ENCODE measurements at regions not wholly inside any gene's neighbourhood (a gene's known extent, or its start where the extent isn't known, plus 50 kb on each side); places are given as distances from the start of the nearest gene placed in this dataset.

GRCh38 chr20:22501034-22501433 is 83.3 kb downstream of the FOXA2 start:
- no peak overlapping the region for H3K27ac Mint-ChIP-seq
- H3K4me3 Mint-ChIP-seq, result no peak overlapping the region
- H3K27me3 Mint-ChIP-seq (ENCODE audit: low read depth), result no peaks in the 10 kb centered on the region
- CTCF ChIA-PET, result interaction anchor here (1.0 kb wide), 1 partner anchor 163 kb away, joined by 3 read pairs; no protein-coding TSS in a partner anchor
- H3K9me3 Mint-ChIP-seq (ENCODE audit: insufficient read depth), result peaks cover 4% of the 10 kb centered on the region
- DNase-seq (no peak), ATAC-seq (no peak)
- POLR2A ChIA-PET, result no interaction called here
- no peaks in the 10 kb centered on the region for H3K36me3 Mint-ChIP-seq (ENCODE audit: low read depth)
- H3K4me1 Mint-ChIP-seq (ENCODE audit: low read depth), result no peaks in the 10 kb centered on the region

- no peaks in the 10 kb centered on the region for H3K36me3 Mint-ChIP-seq (ENCODE audit: low read depth)
- H3K4me1 Mint-ChIP-seq (ENCODE audit: low read depth), result no peaks in the 10 kb centered on the region
- no peak overlapping the region for H3K4me3 Mint-ChIP-seq
- ATAC-seq (no peak), DNase-seq (no peak)
- peaks cover 4% of the 10 kb centered on the region for H3K9me3 Mint-ChIP-seq (ENCODE audit: insufficient read depth)
- H3K27me3 Mint-ChIP-seq (ENCODE audit: low read depth), result no peaks in the 10 kb centered on the region
- ChIA-PET CTCF (no interaction called here), POLR2A (no interaction called here)
- no peak overlapping the region for H3K27ac Mint-ChIP-seq
Observed at GRCh38 chr20:22499515-22500166, 84.7 kb downstream of the FOXA2 start.

- no peak for DNase-seq
- no peak for ATAC-seq
- H3K36me3 Mint-ChIP-seq (ENCODE audit: low read depth), result no peaks in the 10 kb centered on the region
- no peaks in the 10 kb centered on the region for H3K4me1 Mint-ChIP-seq (ENCODE audit: low read depth)
- no peak overlapping the region for H3K27ac Mint-ChIP-seq
- CTCF ChIA-PET, result no interaction called here
- H3K27me3 Mint-ChIP-seq (ENCODE audit: low read depth), result no peaks in the 10 kb centered on the region
- no peak overlapping the region for H3K4me3 Mint-ChIP-seq
- POLR2A ChIA-PET, result no interaction called here
- H3K9me3 Mint-ChIP-seq (ENCODE audit: insufficient read depth), result peaks cover 7% of the 10 kb centered on the region
Observed at GRCh38 chr20:22496817-22497216, 87.6 kb downstream of the FOXA2 start.

- H3K36me3 Mint-ChIP-seq (ENCODE audit: low read depth), result no peaks in the 10 kb centered on the region
- H3K27me3 Mint-ChIP-seq (ENCODE audit: low read depth), result no peaks in the 10 kb centered on the region
- no peaks in the 10 kb centered on the region for H3K4me1 Mint-ChIP-seq (ENCODE audit: low read depth)
- DNase-seq (no peak), ATAC-seq (no peak)
- H3K9me3 Mint-ChIP-seq (ENCODE audit: insufficient read depth), result peaks cover 7% of the 10 kb centered on the region
- H3K4me3 Mint-ChIP-seq, result no peak overlapping the region
- CTCF ChIA-PET, result no interaction called here
- POLR2A ChIA-PET, result no interaction called here
- no peak overlapping the region for H3K27ac Mint-ChIP-seq
Observed at GRCh38 chr20:22495789-22496188, 88.6 kb downstream of the FOXA2 start.

GRCh38 chr20:22495172-22495571 is 89.2 kb downstream of the FOXA2 start:
- Mint-ChIP-seq H3K27me3 (ENCODE audit: low read depth) (no peaks in the 10 kb centered on the region), H3K36me3 (ENCODE audit: low read depth) (no peaks in the 10 kb centered on the region), H3K4me3 (no peak overlapping the region), H3K27ac (no peak overlapping the region), H3K4me1 (ENCODE audit: low read depth) (no peaks in the 10 kb centered on the region), H3K9me3 (ENCODE audit: insufficient read depth) (peaks cover 7% of the 10 kb centered on the region)
- ChIA-PET POLR2A (no interaction called here), CTCF (no interaction called here)
- no peak for DNase-seq
- no peak for ATAC-seq

GRCh38 chr20:22492497-22492896 is 91.9 kb downstream of the FOXA2 start:
- Mint-ChIP-seq H3K4me1 (ENCODE audit: low read depth) (no peaks in the 10 kb centered on the region), H3K9me3 (ENCODE audit: insufficient read depth) (peaks cover 7% of the 10 kb centered on the region), H3K27me3 (ENCODE audit: low read depth) (no peaks in the 10 kb centered on the region), H3K4me3 (no peak overlapping the region), H3K36me3 (ENCODE audit: low read depth) (no peaks in the 10 kb centered on the region), H3K27ac (no peak overlapping the region)
- DNase-seq, result no peak
- POLR2A ChIA-PET, result no interaction called here
- ATAC-seq, result no peak
- CTCF ChIA-PET, result no interaction called here

GRCh38 chr20:22491194-22491505 is 93.2 kb downstream of the FOXA2 start:
- ChIA-PET CTCF (no interaction called here), POLR2A (no interaction called here)
- no peak overlapping the region for H3K27ac Mint-ChIP-seq
- H3K9me3 Mint-ChIP-seq (ENCODE audit: insufficient read depth), result peaks cover 3% of the 10 kb centered on the region
- no peaks in the 10 kb centered on the region for H3K27me3 Mint-ChIP-seq (ENCODE audit: low read depth)
- H3K4me1 Mint-ChIP-seq (ENCODE audit: low read depth), result no peaks in the 10 kb centered on the region
- H3K4me3 Mint-ChIP-seq, result no peak overlapping the region
- DNase-seq, result no peak
- H3K36me3 Mint-ChIP-seq (ENCODE audit: low read depth), result no peaks in the 10 kb centered on the region
- no peak for ATAC-seq

- Mint-ChIP-seq H3K9me3 (ENCODE audit: insufficient read depth) (peaks cover 3% of the 10 kb centered on the region), H3K27ac (no peak overlapping the region), H3K36me3 (ENCODE audit: low read depth) (no peaks in the 10 kb centered on the region), H3K4me3 (no peak overlapping the region), H3K27me3 (ENCODE audit: low read depth) (no peaks in the 10 kb centered on the region), H3K4me1 (ENCODE audit: low read depth) (no peaks in the 10 kb centered on the region)
- ATAC-seq (no peak), DNase-seq (no peak)
- ChIA-PET POLR2A (no interaction called here), CTCF (no interaction called here)
Observed at GRCh38 chr20:22490287-22491193, 93.8 kb downstream of the FOXA2 start.

- Mint-ChIP-seq H3K4me3 (no peak overlapping the region), H3K4me1 (ENCODE audit: low read depth) (no peaks in the 10 kb centered on the region), H3K9me3 (ENCODE audit: insufficient read depth) (peaks cover 3% of the 10 kb centered on the region), H3K27me3 (ENCODE audit: low read depth) (no peaks in the 10 kb centered on the region), H3K36me3 (ENCODE audit: low read depth) (no peaks in the 10 kb centered on the region), H3K27ac (no peak overlapping the region)
- ChIA-PET CTCF (no interaction called here), POLR2A (no interaction called here)
- no peak for ATAC-seq
- DNase-seq, result no peak
Observed at GRCh38 chr20:22489626-22490286, 94.6 kb downstream of the FOXA2 start.

- DNase-seq, result no peak
- Mint-ChIP-seq H3K4me1 (ENCODE audit: low read depth) (no peaks in the 10 kb centered on the region), H3K27ac (no peak overlapping the region), H3K36me3 (ENCODE audit: low read depth) (no peaks in the 10 kb centered on the region), H3K27me3 (ENCODE audit: low read depth) (no peaks in the 10 kb centered on the region), H3K9me3 (ENCODE audit: insufficient read depth) (peaks cover 8% of the 10 kb centered on the region), H3K4me3 (no peak overlapping the region)
- no peak for ATAC-seq
- POLR2A ChIA-PET, result no interaction called here
- CTCF ChIA-PET, result no interaction called here
Observed at GRCh38 chr20:22480336-22480735, 104.0 kb downstream of the FOXA2 start.

- H3K36me3 Mint-ChIP-seq (ENCODE audit: low read depth), result no peaks in the 10 kb centered on the region
- ATAC-seq (no peak), DNase-seq (no peak)
- CTCF ChIA-PET, result no interaction called here
- POLR2A ChIA-PET, result no interaction called here
- no peaks in the 10 kb centered on the region for H3K27me3 Mint-ChIP-seq (ENCODE audit: low read depth)
- H3K4me1 Mint-ChIP-seq (ENCODE audit: low read depth), result no peaks in the 10 kb centered on the region
- no peak overlapping the region for H3K4me3 Mint-ChIP-seq
- H3K27ac Mint-ChIP-seq, result no peak overlapping the region
- peaks cover 8% of the 10 kb centered on the region for H3K9me3 Mint-ChIP-seq (ENCODE audit: insufficient read depth)
Observed at GRCh38 chr20:22475662-22476061, 108.7 kb downstream of the FOXA2 start.

GRCh38 chr20:22474224-22474623 is 110.1 kb downstream of the FOXA2 start:
- CTCF ChIA-PET, result no interaction called here
- no peak overlapping the region for H3K4me3 Mint-ChIP-seq
- ATAC-seq, result no peak

More at GRCh38 chr20:22474224-22474623, 110.1 kb downstream of the FOXA2 start:
- Mint-ChIP-seq H3K36me3 (ENCODE audit: low read depth) (no peaks in the 10 kb centered on the region), H3K27me3 (ENCODE audit: low read depth) (no peaks in the 10 kb centered on the region), H3K9me3 (ENCODE audit: insufficient read depth) (peaks cover 8% of the 10 kb centered on the region), H3K27ac (no peak overlapping the region), H3K4me1 (ENCODE audit: low read depth) (no peaks in the 10 kb centered on the region)
- DNase-seq, result no peak
- POLR2A ChIA-PET, result no interaction called here
